GM18909 (cell line): ENCODE measurements at regions not wholly inside any gene's neighbourhood (a gene's known extent, or its start where the extent isn't known, plus 50 kb on each side); places are given as distances from the start of the nearest gene placed in this dataset.
A peak's percentile ranks its signal among the peaks of the same experiment; 100 is the strongest.
"Not testable (repeated sequence)": the region's sequence is repeated elsewhere in the genome, so short reads cannot be mapped to it uniquely, and the experiment has no call there.

Experiments used
- ATAC-seq: cut with Tn5 transposase; IDR thresholded peaks from one replicate; pipeline ENCODE4 v1.9.1; 2021; ENCODE audit warnings: mild to moderate bottlenecking; ENCODE audit not compliant: unreplicated experiment, poor library complexity

GRCh38 chr4:86521373-86521969, 72.6 kb upstream of the PTPN13 start:
- ATAC-seq = no peak

DNA sequence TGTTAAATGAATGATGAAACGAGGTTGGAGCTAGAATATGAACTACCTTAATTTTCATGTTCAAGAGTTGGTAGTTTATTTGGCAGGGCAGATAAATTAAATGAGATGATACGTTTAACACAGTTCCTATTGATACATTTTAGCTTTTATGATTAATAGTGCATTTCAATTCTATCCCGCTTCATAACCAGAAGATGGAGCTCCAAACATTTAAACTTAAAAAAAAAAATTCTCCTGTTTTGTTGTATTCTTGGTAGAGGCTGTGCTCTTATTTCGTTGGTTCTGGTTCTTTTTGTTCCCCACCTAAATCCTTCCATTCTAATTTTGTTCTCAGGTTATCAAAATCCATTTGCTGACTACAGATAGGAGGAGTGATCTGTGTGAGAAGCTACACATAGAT, 71.8 kb upstream of the PTPN13 start:
- no peak for ATAC-seq

DNA sequence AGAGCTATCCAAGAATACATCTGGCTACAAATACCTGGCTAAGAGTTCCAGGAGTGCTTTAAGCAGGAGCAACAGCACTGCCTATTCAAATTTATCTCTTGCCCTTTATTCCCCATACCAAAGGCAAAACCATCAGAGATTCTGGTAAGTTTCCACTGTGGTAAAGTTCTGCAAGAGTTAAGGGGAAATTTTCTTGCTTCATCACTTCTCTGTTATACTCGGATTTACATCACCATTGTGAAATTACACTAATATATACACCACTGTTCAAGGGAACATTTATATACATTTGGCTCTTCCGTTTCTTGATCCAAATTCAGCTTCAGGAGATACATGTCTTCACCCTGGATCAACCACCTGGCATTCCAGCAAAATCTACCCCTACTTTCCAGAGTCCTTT, 70.8 kb upstream of the PTPN13 start:
- ATAC-seq = no peak

- not testable (repeated sequence) for ATAC-seq
These were observed 66.4 kb upstream of the PTPN13 start for GRCh38 chr4:86527713-86528112.

DNA sequence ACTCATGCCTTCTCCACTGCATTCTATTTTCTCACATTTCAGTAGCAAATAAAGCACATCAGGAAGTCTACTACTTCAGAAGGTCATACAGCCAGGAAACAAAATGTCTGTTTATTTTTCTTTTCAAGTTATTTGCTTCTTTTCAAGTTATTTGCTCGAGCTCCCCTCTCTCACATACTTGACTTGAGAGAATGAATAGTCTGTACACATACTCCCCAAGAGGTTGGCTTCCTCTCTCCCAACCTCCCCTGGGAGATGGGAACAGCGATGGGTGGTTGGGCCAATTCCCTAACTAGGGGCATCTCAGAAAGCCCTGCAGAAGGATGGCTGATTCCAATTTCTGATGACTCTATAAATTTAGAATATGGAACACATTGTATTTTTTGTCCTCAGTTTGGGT, 64.7 kb upstream of the PTPN13 start:
- no peak for ATAC-seq

- ATAC-seq = peak; percentile 87
These were observed 63.9 kb upstream of the PTPN13 start for GRCh38 chr4:86530183-86530582.

GRCh38 chr4:86531440-86531839, 62.7 kb upstream of the PTPN13 start:
- ATAC-seq = no peak

- ATAC-seq = no peak
These were observed 61.3 kb upstream of the PTPN13 start for GRCh38 chr4:86532851-86533250.

DNA sequence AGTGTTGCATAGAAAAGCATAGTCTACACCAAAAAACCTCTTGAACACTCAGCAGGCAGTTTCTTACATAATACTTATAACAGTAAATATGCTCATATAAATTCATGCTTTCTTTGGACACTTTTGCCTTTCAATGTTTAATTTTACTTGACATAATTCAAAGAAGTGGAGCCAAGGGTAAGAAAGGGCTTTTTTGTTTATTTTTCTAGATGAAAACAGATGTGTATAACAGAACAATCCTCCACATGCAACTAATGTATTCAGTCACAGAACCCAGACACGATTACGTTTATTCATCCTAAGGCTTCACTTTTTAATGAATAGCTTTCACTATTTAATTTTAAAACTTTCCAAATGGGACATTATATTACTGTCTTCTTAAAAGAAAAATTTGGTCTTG, 58.0 kb upstream of the PTPN13 start:
- ATAC-seq = no peak

- ATAC-seq = no peak
These were observed 51.6 kb upstream of the PTPN13 start for GRCh38 chr4:86542319-86543027.

GRCh38 chr4:86543080-86543479, 51.0 kb upstream of the PTPN13 start:
- ATAC-seq = no peak

DNA sequence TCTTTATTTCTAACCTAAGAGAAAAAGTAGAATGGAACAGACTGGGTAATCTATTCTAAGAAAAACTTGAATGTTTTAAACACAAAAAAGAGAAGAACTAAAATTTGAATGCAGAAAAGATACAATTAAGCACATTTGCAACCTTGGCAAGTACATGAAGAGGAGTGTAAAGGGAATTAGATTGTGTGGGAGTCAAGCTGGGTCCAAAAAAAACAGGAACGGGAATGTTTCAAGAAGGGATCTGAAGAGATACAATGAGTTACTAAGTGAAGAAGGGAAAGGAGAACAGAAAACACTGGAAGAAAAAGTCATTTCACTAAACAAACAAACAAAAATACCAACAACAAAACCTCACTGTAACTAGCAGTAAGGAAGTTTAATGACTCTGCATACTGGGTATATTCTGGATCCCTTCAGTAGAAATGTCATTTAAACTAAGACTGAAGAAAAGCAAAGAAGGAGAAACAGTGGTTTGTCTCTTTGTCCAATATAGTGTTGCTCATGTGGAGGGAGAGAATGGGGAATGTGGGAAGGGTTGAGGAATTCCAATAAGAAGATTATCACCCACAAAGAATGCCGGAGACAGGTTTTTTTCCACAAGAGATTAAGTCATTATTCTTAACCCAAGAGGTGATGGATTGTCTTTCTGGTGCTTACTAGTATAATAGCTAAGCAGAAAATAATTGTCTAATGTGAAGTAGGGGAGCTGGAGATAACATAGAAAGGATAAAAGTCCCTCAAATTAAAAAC, 50.4 kb upstream of the PTPN13 start:
- ATAC-seq = no peak

- ATAC-seq = peak; percentile 88
These were observed 49.7 kb upstream of the PTPN13 start for GRCh38 chr4:86544310-86544966.
